HEK293 (cell line): ENCODE measurements at regions not wholly inside any gene's neighbourhood (a gene's known extent, or its start where the extent isn't known, plus 50 kb on each side); places are given as distances from the start of the nearest gene placed in this dataset.

Experiments used
- MYNN ChIP-seq: fragments of 450-650 bp; formaldehyde crosslinking; IDR thresholded peaks from 2 replicates; pipeline ENCODE4 v1.5.1; 2016; ENCODE audit warnings: missing biosample characterization, missing genetic modification characterization, borderline replicate concordance
- ZFP37 ChIP-seq: fragments of 450-650 bp; formaldehyde crosslinking; IDR thresholded peaks from 2 replicates; pipeline ENCODE4 v1.5.1; 2016; ENCODE audit warnings: missing biosample characterization, missing genetic modification characterization
- ZNF133 ChIP-seq: fragments of 450-650 bp; formaldehyde crosslinking; IDR thresholded peaks from 2 replicates; pipeline ENCODE4 v1.5.1; 2016; ENCODE audit warnings: missing biosample characterization, missing genetic modification characterization
- ZNF335 ChIP-seq: fragments of 450-650 bp; formaldehyde crosslinking; conservative IDR thresholded peaks from 2 replicates; pipeline ENCODE4 v1.5.1; 2016; ENCODE audit warnings: missing biosample characterization, missing genetic modification characterization
- ZNF658 ChIP-seq: fragments of 450-650 bp; formaldehyde crosslinking; IDR thresholded peaks from 2 replicates; pipeline ENCODE4; 2016; ENCODE audit warnings: missing biosample characterization, missing genetic modification characterization
- TF ChIP-seq, protein P1 (sequence below): fragments of 450-650 bp; formaldehyde crosslinking; IDR thresholded peaks from 2 replicates; pipeline ENCODE4 v1.5.1; 2016; ENCODE audit warnings: missing biosample characterization, missing genetic modification characterization
- TF ChIP-seq, protein P2 (sequence below): sonication (generic); formaldehyde crosslinking; IDR thresholded peaks from 2 replicates; pipeline ENCODE4 v1.8.1; 2022; ENCODE audit warnings: mild to moderate bottlenecking, moderate library complexity, missing genetic modification reagents
- TF ChIP-seq, protein P3 (sequence below): fragments of 450-650 bp; formaldehyde crosslinking; IDR thresholded peaks from 2 replicates; pipeline ENCODE4 v1.5.1; 2016; ENCODE audit warnings: missing biosample characterization, missing genetic modification characterization
- TF ChIP-seq, protein P4 (sequence below): fragments of 450-650 bp; formaldehyde crosslinking; IDR thresholded peaks from 2 replicates; pipeline ENCODE4 v1.5.1; 2017; ENCODE audit warnings: missing biosample characterization, missing genetic modification characterization

DNA sequence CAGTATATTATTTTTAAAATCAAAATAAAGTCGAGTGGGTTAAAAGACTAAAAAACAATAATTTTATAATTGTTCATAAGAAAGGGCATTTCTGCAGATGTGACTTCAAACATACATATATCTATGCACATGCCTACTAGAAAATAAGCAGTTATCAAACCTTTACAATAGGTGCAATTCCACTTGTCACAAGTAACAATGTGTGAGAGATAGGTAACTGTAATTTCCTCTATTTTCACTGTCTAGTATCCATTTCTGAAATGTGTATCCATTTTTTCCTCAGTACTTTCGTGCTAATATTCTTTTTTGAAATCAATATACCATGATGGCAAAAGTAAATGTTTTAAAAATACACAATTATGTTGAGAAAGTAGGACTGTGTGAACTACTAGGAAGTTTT, 96.9 kb upstream of the GNAI1 start:
- no peak for TF ChIP-seq ZFP37 (tag by site-specific recombination)
- TF ChIP-seq, protein P1, sequence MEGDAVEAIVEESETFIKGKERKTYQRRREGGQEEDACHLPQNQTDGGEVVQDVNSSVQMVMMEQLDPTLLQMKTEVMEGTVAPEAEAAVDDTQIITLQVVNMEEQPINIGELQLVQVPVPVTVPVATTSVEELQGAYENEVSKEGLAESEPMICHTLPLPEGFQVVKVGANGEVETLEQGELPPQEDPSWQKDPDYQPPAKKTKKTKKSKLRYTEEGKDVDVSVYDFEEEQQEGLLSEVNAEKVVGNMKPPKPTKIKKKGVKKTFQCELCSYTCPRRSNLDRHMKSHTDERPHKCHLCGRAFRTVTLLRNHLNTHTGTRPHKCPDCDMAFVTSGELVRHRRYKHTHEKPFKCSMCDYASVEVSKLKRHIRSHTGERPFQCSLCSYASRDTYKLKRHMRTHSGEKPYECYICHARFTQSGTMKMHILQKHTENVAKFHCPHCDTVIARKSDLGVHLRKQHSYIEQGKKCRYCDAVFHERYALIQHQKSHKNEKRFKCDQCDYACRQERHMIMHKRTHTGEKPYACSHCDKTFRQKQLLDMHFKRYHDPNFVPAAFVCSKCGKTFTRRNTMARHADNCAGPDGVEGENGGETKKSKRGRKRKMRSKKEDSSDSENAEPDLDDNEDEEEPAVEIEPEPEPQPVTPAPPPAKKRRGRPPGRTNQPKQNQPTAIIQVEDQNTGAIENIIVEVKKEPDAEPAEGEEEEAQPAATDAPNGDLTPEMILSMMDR (tag by site-specific recombination), result no peak
- no peak for TF ChIP-seq ZNF133 (tag by site-specific recombination)
- TF ChIP-seq, protein P2, sequence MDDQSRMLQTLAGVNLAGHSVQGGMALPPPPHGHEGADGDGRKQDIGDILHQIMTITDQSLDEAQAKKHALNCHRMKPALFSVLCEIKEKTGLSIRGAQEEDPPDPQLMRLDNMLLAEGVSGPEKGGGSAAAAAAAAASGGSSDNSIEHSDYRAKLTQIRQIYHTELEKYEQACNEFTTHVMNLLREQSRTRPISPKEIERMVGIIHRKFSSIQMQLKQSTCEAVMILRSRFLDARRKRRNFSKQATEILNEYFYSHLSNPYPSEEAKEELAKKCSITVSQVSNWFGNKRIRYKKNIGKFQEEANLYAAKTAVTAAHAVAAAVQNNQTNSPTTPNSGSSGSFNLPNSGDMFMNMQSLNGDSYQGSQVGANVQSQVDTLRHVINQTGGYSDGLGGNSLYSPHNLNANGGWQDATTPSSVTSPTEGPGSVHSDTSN (CRISPR knock-in tag), result no peak
- TF ChIP-seq, protein P3, sequence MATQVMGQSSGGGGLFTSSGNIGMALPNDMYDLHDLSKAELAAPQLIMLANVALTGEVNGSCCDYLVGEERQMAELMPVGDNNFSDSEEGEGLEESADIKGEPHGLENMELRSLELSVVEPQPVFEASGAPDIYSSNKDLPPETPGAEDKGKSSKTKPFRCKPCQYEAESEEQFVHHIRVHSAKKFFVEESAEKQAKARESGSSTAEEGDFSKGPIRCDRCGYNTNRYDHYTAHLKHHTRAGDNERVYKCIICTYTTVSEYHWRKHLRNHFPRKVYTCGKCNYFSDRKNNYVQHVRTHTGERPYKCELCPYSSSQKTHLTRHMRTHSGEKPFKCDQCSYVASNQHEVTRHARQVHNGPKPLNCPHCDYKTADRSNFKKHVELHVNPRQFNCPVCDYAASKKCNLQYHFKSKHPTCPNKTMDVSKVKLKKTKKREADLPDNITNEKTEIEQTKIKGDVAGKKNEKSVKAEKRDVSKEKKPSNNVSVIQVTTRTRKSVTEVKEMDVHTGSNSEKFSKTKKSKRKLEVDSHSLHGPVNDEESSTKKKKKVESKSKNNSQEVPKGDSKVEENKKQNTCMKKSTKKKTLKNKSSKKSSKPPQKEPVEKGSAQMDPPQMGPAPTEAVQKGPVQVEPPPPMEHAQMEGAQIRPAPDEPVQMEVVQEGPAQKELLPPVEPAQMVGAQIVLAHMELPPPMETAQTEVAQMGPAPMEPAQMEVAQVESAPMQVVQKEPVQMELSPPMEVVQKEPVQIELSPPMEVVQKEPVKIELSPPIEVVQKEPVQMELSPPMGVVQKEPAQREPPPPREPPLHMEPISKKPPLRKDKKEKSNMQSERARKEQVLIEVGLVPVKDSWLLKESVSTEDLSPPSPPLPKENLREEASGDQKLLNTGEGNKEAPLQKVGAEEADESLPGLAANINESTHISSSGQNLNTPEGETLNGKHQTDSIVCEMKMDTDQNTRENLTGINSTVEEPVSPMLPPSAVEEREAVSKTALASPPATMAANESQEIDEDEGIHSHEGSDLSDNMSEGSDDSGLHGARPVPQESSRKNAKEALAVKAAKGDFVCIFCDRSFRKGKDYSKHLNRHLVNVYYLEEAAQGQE (tag by site-specific recombination), result no peak
- TF ChIP-seq ZNF335 (tag by site-specific recombination), result no peak
- TF ChIP-seq ZNF658 (tag by site-specific recombination), result no peak
- TF ChIP-seq, protein P4, sequence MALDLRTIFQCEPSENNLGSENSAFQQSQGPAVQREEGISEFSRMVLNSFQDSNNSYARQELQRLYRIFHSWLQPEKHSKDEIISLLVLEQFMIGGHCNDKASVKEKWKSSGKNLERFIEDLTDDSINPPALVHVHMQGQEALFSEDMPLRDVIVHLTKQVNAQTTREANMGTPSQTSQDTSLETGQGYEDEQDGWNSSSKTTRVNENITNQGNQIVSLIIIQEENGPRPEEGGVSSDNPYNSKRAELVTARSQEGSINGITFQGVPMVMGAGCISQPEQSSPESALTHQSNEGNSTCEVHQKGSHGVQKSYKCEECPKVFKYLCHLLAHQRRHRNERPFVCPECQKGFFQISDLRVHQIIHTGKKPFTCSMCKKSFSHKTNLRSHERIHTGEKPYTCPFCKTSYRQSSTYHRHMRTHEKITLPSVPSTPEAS, result no peak
- no peak for TF ChIP-seq MYNN
